GM18505 (cell line): ENCODE measurements at regions not wholly inside any gene's neighbourhood (a gene's known extent, or its start where the extent isn't known, plus 50 kb on each side); places are given as distances from the start of the nearest gene placed in this dataset.
"Not testable (repeated sequence)": the region's sequence is repeated elsewhere in the genome, so short reads cannot be mapped to it uniquely, and the experiment has no call there.

ENCODE experiments used
- ATAC-seq: cut with Tn5 transposase; IDR thresholded peaks from one replicate; pipeline ENCODE4 v1.9.1; 2021; ENCODE audit not compliant: unreplicated experiment
- POLR2A ChIP-seq: IDR thresholded peaks from 4 replicates; pipeline ENCODE4 v1.6.1; 2011; ENCODE audit warnings: borderline replicate concordance; ENCODE audit not compliant: insufficient read depth, insufficient read length; ENCODE audit errors: extremely low read depth

GRCh38 chr1:185468626-185469025 lies 151.6 kb upstream of the IVNS1ABP start:
- no peak for TF ChIP-seq POLR2A
- no peak for ATAC-seq

DNA sequence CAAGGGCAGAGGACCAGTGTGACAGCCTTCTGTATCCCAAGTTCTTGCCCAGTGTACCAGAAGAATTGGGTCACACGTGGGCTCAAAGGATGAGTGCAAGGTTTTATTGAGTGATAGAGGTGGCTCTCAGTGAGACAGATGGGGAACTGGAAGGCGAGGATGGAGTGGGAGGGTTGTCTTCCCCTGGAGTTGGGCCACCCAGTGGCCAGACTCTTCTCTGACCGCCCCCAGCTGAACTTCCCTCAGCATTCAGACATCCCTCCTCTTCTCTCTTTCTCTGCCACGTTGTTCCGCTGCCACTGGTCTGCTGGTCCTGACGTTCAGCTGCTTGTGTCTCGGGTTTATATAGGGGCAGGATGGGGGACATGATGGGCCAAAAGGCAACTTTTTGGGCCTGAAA lies 150.1 kb upstream of the IVNS1ABP start:
- no peak for ATAC-seq
- TF ChIP-seq POLR2A: no peak

DNA sequence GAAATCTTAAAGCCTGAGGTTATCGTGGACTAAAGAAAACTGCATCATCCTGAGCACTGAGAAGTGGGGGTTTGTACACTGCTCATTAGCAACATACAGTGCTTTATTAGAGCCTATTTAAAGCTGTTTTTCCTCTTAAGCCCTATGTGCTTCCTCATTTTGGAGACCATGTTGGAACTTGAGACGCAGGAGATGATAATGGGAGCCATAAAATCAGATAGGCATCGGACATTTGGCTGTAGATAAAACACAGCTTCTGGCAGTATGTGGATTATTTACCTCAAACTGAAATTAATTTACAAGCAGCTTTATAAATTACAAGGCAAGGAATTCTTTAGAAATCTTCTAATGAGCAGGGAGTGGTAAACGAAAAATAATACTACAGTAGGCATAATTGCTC lies 147.7 kb upstream of the IVNS1ABP start:
- no peak for ATAC-seq
- no peak for TF ChIP-seq POLR2A

- no peak for ATAC-seq
- no peak for TF ChIP-seq POLR2A
Measured at GRCh38 chr1:185463433-185463832, 146.4 kb upstream of the IVNS1ABP start.

GRCh38 chr1:185463011-185463410 lies 146.0 kb upstream of the IVNS1ABP start:
- no peak for TF ChIP-seq POLR2A
- ATAC-seq: no peak

DNA sequence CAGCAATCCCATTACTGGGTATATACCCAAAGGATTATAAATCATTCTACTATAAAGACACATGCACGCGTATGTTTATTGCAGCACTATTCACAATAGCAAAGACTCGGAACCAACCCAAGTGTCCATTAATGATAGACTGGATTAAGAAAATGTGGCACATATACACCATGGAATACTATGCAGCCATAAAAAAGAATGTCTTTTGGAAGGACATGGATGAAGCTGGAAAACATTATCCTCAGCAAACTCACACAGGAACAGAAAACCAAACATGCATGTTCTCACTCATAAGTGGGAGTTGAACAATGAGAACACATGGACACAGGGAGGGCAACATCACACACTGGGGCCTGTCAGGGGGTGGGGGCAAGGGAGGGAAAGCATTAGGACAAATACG lies 143.7 kb upstream of the IVNS1ABP start:
- ATAC-seq: not testable (repeated sequence)

DNA sequence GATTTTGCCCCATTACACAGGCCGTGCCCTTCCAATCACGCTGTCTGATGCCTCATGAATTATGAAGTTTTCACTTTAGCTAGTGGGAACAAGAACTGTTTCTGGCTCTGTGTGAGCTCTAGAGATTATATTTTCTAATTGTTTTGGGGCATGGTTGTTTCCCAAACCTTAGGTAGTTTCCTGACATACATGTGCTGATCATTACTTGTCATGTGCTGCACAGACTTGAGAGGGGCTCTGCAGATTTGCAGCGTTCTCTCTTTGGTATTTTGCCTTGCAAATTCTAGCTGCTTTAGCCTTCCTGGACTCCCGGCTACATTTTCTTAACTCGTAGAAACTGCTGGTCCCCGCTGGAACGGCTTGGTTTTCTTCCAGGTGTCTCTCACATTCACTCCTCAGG lies 142.1 kb upstream of the IVNS1ABP start:
- no peak for ATAC-seq
- no peak for TF ChIP-seq POLR2A

- no peak for TF ChIP-seq POLR2A
Measured at GRCh38 chr1:185458670-185459069, 141.6 kb upstream of the IVNS1ABP start.

GRCh38 chr1:185453496-185454192 lies 136.6 kb upstream of the IVNS1ABP start:
- TF ChIP-seq POLR2A: no peak
- no peak for ATAC-seq

More at GRCh38 chr1:185458670-185459069, 141.6 kb upstream of the IVNS1ABP start:
- no peak for ATAC-seq

GRCh38 chr1:185450917-185451316 lies 133.9 kb upstream of the IVNS1ABP start:
- ATAC-seq: no peak
- no peak for TF ChIP-seq POLR2A

- TF ChIP-seq POLR2A: no peak
Measured at GRCh38 chr1:185450060-185450788, 133.2 kb upstream of the IVNS1ABP start.

DNA sequence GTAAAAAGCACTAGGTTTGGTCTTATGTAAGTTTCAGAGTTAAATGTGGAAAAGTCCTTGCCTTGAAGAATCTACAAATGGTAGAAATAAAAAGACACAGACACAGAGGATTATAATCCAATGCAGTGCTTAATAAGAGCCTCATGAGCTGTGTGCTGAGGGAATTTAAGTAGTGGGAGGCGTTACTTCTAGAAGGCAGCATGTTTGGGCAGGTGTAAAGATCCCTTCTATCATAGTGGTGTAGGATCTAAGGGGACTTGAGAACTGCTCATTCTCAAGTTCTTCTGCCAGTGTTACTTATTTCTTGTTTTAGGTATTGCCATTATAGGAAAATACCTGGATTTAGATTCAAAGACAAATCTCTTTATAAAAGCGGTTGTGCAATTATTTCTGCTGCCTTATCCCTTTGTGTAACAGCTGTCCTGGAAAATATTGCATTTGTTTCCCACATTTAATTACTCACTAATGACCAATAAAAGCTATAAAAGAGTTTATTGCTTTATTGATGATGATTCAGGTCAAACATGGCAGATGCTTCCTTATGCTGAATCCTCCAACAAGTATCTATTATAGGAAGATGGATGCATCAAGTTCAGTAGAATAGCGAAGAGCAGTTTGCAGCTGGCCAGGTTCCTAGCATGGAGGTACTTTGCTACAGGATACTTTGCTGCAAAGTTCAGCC lies 132.5 kb upstream of the IVNS1ABP start:
- ATAC-seq: no peak
- no peak for TF ChIP-seq POLR2A

More at GRCh38 chr1:185450060-185450788, 133.2 kb upstream of the IVNS1ABP start:
- ATAC-seq: no peak

DNA sequence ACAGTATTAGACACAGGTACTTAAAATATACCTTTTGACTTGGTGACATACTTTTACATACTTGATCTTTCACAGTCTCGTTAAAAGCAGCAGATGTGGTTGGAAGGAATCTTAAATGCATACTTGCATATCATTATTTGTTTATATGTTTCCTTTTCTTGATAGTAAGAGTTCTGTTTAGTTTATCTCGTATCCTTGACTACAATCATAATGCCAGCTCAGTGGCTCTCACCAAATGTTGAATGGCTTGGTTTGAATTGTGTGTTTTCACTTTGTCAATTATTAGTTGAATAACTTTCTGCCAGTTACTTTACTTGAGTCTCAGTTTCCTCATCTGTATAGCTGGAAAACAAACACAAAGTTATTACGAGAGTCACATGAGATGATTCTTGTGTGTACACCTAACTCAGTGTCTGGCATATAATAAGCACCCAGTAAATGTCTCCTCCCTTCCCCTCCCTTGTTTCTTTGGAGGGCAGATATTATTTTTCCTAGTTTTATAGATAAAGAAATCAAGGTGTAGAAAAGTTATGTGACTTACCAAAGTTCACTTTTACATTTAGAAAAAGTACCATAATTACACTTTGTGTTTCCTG lies 131.6 kb upstream of the IVNS1ABP start:
- no peak for TF ChIP-seq POLR2A
- no peak for ATAC-seq
